ENCODE measurements at regions not wholly inside any gene's neighbourhood (a gene's known extent, or its start where the extent isn't known, plus 50 kb on each side); places are given as distances from the start of the nearest gene placed in this dataset.

- TF ChIP-seq CTCF (conservative IDR thresholded peaks at IDR 0.05) (no peak), ZFX (IDR thresholded peaks at IDR 0.05) (no peak)
These were observed 52.5 kb upstream of the E2F3 start for GRCh38 chr6:20349225-20349624.

Measured in C4-2B (cell line).